ENCODE measurements at regions not wholly inside any gene's neighbourhood (a gene's known extent, or its start where the extent isn't known, plus 50 kb on each side); places are given as distances from the start of the nearest gene placed in this dataset.

- H3K27ac Mint-ChIP-seq, result no peak overlapping the region
Observed at GRCh38 chr13:37495046-37495445, 103.5 kb downstream of the POSTN start.

DNA sequence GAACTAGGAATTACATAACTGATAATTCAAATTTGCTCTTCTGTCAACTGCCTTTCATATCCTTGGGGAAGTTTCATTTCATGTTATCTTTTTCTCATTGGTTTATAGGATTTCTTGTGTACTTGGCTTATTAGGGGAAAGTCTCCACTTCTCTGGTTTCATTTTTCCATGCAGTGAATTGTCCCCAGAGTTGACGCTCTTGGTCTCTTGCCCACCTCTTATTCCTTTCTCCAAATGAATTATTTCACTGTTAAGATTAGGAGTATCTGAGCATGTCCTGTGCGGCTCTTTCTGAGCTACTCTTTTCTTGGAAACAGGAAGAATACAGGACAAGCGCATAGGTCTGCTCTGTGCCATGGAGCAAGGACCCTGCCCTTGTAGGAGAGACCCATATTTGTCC lies 104.8 kb downstream of the POSTN start:
- TF ChIP-seq, protein P1, sequence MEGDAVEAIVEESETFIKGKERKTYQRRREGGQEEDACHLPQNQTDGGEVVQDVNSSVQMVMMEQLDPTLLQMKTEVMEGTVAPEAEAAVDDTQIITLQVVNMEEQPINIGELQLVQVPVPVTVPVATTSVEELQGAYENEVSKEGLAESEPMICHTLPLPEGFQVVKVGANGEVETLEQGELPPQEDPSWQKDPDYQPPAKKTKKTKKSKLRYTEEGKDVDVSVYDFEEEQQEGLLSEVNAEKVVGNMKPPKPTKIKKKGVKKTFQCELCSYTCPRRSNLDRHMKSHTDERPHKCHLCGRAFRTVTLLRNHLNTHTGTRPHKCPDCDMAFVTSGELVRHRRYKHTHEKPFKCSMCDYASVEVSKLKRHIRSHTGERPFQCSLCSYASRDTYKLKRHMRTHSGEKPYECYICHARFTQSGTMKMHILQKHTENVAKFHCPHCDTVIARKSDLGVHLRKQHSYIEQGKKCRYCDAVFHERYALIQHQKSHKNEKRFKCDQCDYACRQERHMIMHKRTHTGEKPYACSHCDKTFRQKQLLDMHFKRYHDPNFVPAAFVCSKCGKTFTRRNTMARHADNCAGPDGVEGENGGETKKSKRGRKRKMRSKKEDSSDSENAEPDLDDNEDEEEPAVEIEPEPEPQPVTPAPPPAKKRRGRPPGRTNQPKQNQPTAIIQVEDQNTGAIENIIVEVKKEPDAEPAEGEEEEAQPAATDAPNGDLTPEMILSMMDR (IDR thresholded peaks at IDR 0.05), result no peak
- no peaks in the 10 kb centered on the region for H3K9me3 Mint-ChIP-seq
- peaks cover 13% of the 10 kb centered on the region for H3K4me1 Mint-ChIP-seq
- no peak overlapping the region for H3K4me3 Mint-ChIP-seq
- H3K27ac Mint-ChIP-seq, result no peak overlapping the region
- no peaks in the 10 kb centered on the region for H3K36me3 Mint-ChIP-seq (ENCODE audit: low read depth)
- DNase-seq, result no peak
- H3K27me3 Mint-ChIP-seq (ENCODE audit: low read depth, poor library complexity), result no peaks in the 10 kb centered on the region

More at GRCh38 chr13:37495046-37495445, 103.5 kb downstream of the POSTN start:
- Mint-ChIP-seq H3K4me1 (peaks cover 13% of the 10 kb centered on the region), H3K4me3 (no peak overlapping the region), H3K36me3 (ENCODE audit: low read depth) (no peaks in the 10 kb centered on the region), H3K9me3 (no peaks in the 10 kb centered on the region), H3K27me3 (ENCODE audit: low read depth, poor library complexity) (no peaks in the 10 kb centered on the region)
- no peak for DNase-seq
- TF ChIP-seq, protein P1 (IDR thresholded peaks at IDR 0.05), result no peak

GRCh38 chr13:37492741-37493514 lies 105.6 kb downstream of the POSTN start:
- H3K9me3 Mint-ChIP-seq, result no peaks in the 10 kb centered on the region
- H3K4me3 Mint-ChIP-seq, result no peak overlapping the region
- H3K27me3 Mint-ChIP-seq (ENCODE audit: low read depth, poor library complexity), result no peaks in the 10 kb centered on the region
- H3K36me3 Mint-ChIP-seq (ENCODE audit: low read depth), result no peaks in the 10 kb centered on the region
- H3K4me1 Mint-ChIP-seq, result peaks cover 13% of the 10 kb centered on the region
- TF ChIP-seq, protein P1 (IDR thresholded peaks at IDR 0.05), result no peak
- no peak for DNase-seq
- H3K27ac Mint-ChIP-seq, result no peak overlapping the region

DNA sequence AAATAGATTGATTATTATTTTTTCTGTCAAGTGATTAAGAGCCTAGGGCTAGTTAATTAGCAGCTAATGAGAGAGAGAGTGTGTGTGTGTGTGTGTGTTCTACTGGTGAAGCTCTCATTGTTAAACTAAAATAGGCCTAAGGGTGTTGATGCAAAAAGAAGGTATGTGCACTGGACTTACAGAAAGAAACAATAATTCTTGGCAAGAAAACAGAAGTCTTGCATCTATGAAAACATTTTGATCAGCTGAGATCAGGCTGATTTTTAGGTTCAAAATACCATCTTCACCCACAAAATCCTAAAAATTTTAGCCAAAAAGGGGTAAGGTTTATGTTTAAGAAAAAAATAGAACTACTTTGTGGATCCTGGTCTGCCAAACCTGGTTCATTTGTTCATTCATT lies 106.5 kb downstream of the POSTN start:
- Mint-ChIP-seq H3K27ac (no peak overlapping the region), H3K9me3 (no peaks in the 10 kb centered on the region), H3K36me3 (ENCODE audit: low read depth) (no peaks in the 10 kb centered on the region), H3K27me3 (ENCODE audit: low read depth, poor library complexity) (no peaks in the 10 kb centered on the region), H3K4me3 (no peak overlapping the region), H3K4me1 (peaks cover 13% of the 10 kb centered on the region)
- TF ChIP-seq, protein P1 (IDR thresholded peaks at IDR 0.05), result no peak
- no peak for DNase-seq

GRCh38 chr13:37491661-37492060 lies 106.9 kb downstream of the POSTN start:
- Mint-ChIP-seq H3K27me3 (ENCODE audit: low read depth, poor library complexity) (no peaks in the 10 kb centered on the region), H3K36me3 (ENCODE audit: low read depth) (no peaks in the 10 kb centered on the region), H3K27ac (no peak overlapping the region), H3K4me3 (no peak overlapping the region), H3K9me3 (no peaks in the 10 kb centered on the region), H3K4me1 (peaks cover 13% of the 10 kb centered on the region)
- TF ChIP-seq, protein P1 (IDR thresholded peaks at IDR 0.05), result no peak
- no peak for DNase-seq
